HG03442 (cell line): ENCODE measurements at regions not wholly inside any gene's neighbourhood (a gene's known extent, or its start where the extent isn't known, plus 50 kb on each side); places are given as distances from the start of the nearest gene placed in this dataset.
"Not testable (repeated sequence)": the region's sequence is repeated elsewhere in the genome, so short reads cannot be mapped to it uniquely, and the experiment has no call there.

Source experiments
- ATAC-seq: cut with Tn5 transposase; IDR thresholded peaks from one replicate; pipeline ENCODE4 v1.9.1; 2021; ENCODE audit warnings: mild to moderate bottlenecking, moderate library complexity; ENCODE audit not compliant: unreplicated experiment

GRCh38 chr9:124084087-124084486 is 72.5 kb downstream of the LHX2 start:
- no peak for ATAC-seq

- ATAC-seq: no peak
These were observed 75.7 kb downstream of the LHX2 start for GRCh38 chr9:124087226-124087625.

- ATAC-seq: no peak
These were observed 76.9 kb downstream of the LHX2 start for GRCh38 chr9:124088476-124088837.

GRCh38 chr9:124089631-124090488 is 78.3 kb downstream of the LHX2 start:
- not testable (repeated sequence) for ATAC-seq

- no peak for ATAC-seq
These were observed 86.8 kb downstream of the LHX2 start for GRCh38 chr9:124098141-124098905.

- ATAC-seq: no peak
These were observed 88.3 kb downstream of the LHX2 start for GRCh38 chr9:124099860-124100259.

GRCh38 chr9:124101215-124101968 is 89.8 kb downstream of the LHX2 start:
- ATAC-seq: no peak

- no peak for ATAC-seq
These were observed 90.4 kb downstream of the LHX2 start for GRCh38 chr9:124101969-124102345.

GRCh38 chr9:124102363-124102762 is 90.8 kb downstream of the LHX2 start:
- ATAC-seq: no peak

GRCh38 chr9:124105266-124105665 is 93.7 kb downstream of the LHX2 start:
- no peak for ATAC-seq

- no peak for ATAC-seq
These were observed 96.6 kb downstream of the LHX2 start for GRCh38 chr9:124108216-124108615.

GRCh38 chr9:124110307-124110915 is 98.8 kb downstream of the LHX2 start:
- ATAC-seq: no peak

GRCh38 chr9:124116683-124117363 is 105.3 kb downstream of the LHX2 start:
- no peak for ATAC-seq

- no peak for ATAC-seq
These were observed 107.3 kb downstream of the LHX2 start for GRCh38 chr9:124118894-124119293.

- no peak for ATAC-seq
These were observed 108.7 kb downstream of the LHX2 start for GRCh38 chr9:124120272-124120671.

- ATAC-seq: no peak
These were observed 110.2 kb downstream of the LHX2 start for GRCh38 chr9:124121725-124122124.

GRCh38 chr9:124122321-124122720 is 110.8 kb downstream of the LHX2 start:
- no peak for ATAC-seq

GRCh38 chr9:124122813-124123462 is 111.4 kb downstream of the LHX2 start:
- ATAC-seq: no peak

GRCh38 chr9:124123621-124124020 is 112.1 kb downstream of the LHX2 start:
- not testable (repeated sequence) for ATAC-seq
